Nephron progenitor cell (in vitro differentiated cells): ENCODE measurements at regions not wholly inside any gene's neighbourhood (a gene's known extent, or its start where the extent isn't known, plus 50 kb on each side); places are given as distances from the start of the nearest gene placed in this dataset.
A peak's percentile ranks its signal among the peaks of the same experiment; 100 is the strongest.

Source experiments
- DNase-seq: peaks from one replicate; pipeline ENCODE4 v3.0.0; 2021
- H3K27ac Mint-ChIP-seq: 2 replicates; pipeline ENCODE4 v1.8.0; 2021; ENCODE audit warnings: mild to moderate bottlenecking, moderate library complexity, mixed read lengths
- H3K27me3 Mint-ChIP-seq: 2 replicates; pipeline ENCODE4 v1.8.0; 2021; ENCODE audit warnings: mild to moderate bottlenecking, low read depth, mixed read lengths; ENCODE audit not compliant: poor library complexity
- H3K36me3 Mint-ChIP-seq: 2 replicates; pipeline ENCODE4 v1.8.0; 2021; ENCODE audit warnings: low read depth, mixed read lengths
- H3K4me1 Mint-ChIP-seq: 2 replicates; pipeline ENCODE4 v1.8.0; 2021; ENCODE audit warnings: mixed read lengths
- H3K4me3 Mint-ChIP-seq: 2 replicates; pipeline ENCODE4 v1.8.0; 2021; ENCODE audit warnings: mild to moderate bottlenecking, moderate library complexity, mixed read lengths
- H3K9me3 Mint-ChIP-seq: 2 replicates; pipeline ENCODE4 v1.8.0; 2021; ENCODE audit warnings: mild to moderate bottlenecking, moderate library complexity, mixed read lengths
- CTCF ChIP-seq: fragments of 200-600 bp; sonication (generic); IDR thresholded peaks from 2 replicates; pipeline ENCODE4 v1.5.0; 2021; ENCODE audit warnings: antibody characterized with exemption

- Mint-ChIP-seq H3K4me1 (peaks cover 32% of the 10 kb centered on the region), H3K36me3 (no peaks in the 10 kb centered on the region), H3K9me3 (no peaks in the 10 kb centered on the region), H3K27me3 (peaks cover 66% of the 10 kb centered on the region), H3K4me3 (peak overlapping the region; percentile 82), H3K27ac (no peak overlapping the region)
- peak; percentile 64 for DNase-seq
- no peak for TF ChIP-seq CTCF
Observed at GRCh38 chr1:243917177-243917862, 67.3 kb upstream of the AKT3 start.

GRCh38 chr1:243916160-243916559 is 66.1 kb upstream of the AKT3 start:
- H3K4me3 Mint-ChIP-seq = peak overlapping the region; percentile 71
- peaks cover 61% of the 10 kb centered on the region for H3K27me3 Mint-ChIP-seq
- DNase-seq = no peak

GRCh38 chr1:243912347-243912746 is 62.3 kb upstream of the AKT3 start:
- peaks cover 59% of the 10 kb centered on the region for H3K27me3 Mint-ChIP-seq
- no peaks in the 10 kb centered on the region for H3K9me3 Mint-ChIP-seq
- no peak for TF ChIP-seq CTCF
- H3K36me3 Mint-ChIP-seq = no peaks in the 10 kb centered on the region
- peaks cover 6% of the 10 kb centered on the region for H3K4me1 Mint-ChIP-seq
- no peak overlapping the region for H3K27ac Mint-ChIP-seq
- DNase-seq = no peak
- no peak overlapping the region for H3K4me3 Mint-ChIP-seq

More at GRCh38 chr1:243916160-243916559, 66.1 kb upstream of the AKT3 start:
- Mint-ChIP-seq H3K4me1 (peaks cover 32% of the 10 kb centered on the region), H3K9me3 (no peaks in the 10 kb centered on the region), H3K27ac (no peak overlapping the region), H3K36me3 (no peaks in the 10 kb centered on the region)
- TF ChIP-seq CTCF = no peak

DNA sequence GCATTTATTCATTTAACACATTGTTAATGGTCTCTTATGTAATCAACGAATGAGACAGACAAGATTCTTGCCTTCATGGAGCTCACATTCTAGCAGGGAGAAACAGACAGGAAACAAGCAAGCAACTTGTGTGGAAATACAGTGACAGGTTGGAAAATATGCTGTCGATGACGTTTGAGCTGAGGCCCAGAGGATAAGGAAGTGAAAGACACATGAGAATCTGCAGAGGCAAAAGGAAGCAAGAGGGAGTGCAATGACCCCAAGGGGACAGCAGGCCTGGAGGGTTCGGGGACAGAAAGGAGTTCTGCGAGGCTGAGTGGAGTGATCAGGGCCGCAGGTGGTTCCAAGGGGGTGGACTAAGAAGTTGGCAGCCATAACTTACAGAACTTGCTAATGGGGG is 60.6 kb upstream of the AKT3 start:
- no peak overlapping the region for H3K4me3 Mint-ChIP-seq
- no peak for DNase-seq
- H3K4me1 Mint-ChIP-seq = no peaks in the 10 kb centered on the region
- TF ChIP-seq CTCF = no peak
- H3K36me3 Mint-ChIP-seq = no peaks in the 10 kb centered on the region
- no peaks in the 10 kb centered on the region for H3K9me3 Mint-ChIP-seq
- H3K27me3 Mint-ChIP-seq = peaks cover 54% of the 10 kb centered on the region
- no peak overlapping the region for H3K27ac Mint-ChIP-seq

DNA sequence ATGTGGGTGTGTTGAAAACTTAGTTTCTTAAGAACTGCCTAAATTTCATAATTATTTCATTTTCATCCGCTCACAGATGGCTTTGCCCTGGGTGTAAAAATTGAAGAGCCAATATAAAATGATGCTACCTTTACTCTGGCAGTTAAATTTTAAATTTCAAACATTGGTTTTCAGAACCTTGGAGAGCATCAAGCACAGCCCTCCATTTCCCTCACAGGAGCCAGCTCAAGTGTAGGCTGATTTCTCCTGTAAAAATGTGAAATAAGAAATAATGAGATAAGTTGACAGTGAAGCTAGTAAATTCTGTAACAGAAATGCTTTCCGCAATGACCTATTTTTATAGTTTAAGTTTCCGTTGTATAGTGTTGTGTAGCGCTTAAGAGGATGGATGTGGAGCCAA is 53.9 kb upstream of the AKT3 start:
- Mint-ChIP-seq H3K36me3 (no peaks in the 10 kb centered on the region), H3K4me1 (no peaks in the 10 kb centered on the region), H3K27me3 (peaks cover 42% of the 10 kb centered on the region), H3K27ac (no peak overlapping the region), H3K4me3 (no peak overlapping the region), H3K9me3 (no peaks in the 10 kb centered on the region)
- TF ChIP-seq CTCF = no peak
- no peak for DNase-seq

- H3K27me3 Mint-ChIP-seq = peaks cover 41% of the 10 kb centered on the region
Observed at GRCh38 chr1:243903041-243903440, 53.0 kb upstream of the AKT3 start.

More at GRCh38 chr1:243903041-243903440, 53.0 kb upstream of the AKT3 start:
- no peak for TF ChIP-seq CTCF
- no peak for DNase-seq
- H3K4me1 Mint-ChIP-seq = no peaks in the 10 kb centered on the region
- no peak overlapping the region for H3K4me3 Mint-ChIP-seq
- H3K27ac Mint-ChIP-seq = no peak overlapping the region
- no peaks in the 10 kb centered on the region for H3K9me3 Mint-ChIP-seq
- no peaks in the 10 kb centered on the region for H3K36me3 Mint-ChIP-seq
